Stimulated activated CD8-positive, alpha-beta memory T cell treated with anti-CD3 and anti-CD28 coated beads, Interleukin-15, amount 100 ng/mL, for 48 hours (primary cell): ENCODE measurements at regions not wholly inside any gene's neighbourhood (a gene's known extent, or its start where the extent isn't known, plus 50 kb on each side); places are given as distances from the start of the nearest gene placed in this dataset.
A peak's percentile ranks its signal among the peaks of the same experiment; 100 is the strongest.
"Not testable (repeated sequence)": the region's sequence is repeated elsewhere in the genome, so short reads cannot be mapped to it uniquely, and the experiment has no call there.

Experiments
- DNase-seq, 2 donors: peaks; one replicate each; pipeline ENCODE4 v3.0.0-alpha.2; 2020; ENCODE audit warnings: low read depth in 2 of 2

DNA sequence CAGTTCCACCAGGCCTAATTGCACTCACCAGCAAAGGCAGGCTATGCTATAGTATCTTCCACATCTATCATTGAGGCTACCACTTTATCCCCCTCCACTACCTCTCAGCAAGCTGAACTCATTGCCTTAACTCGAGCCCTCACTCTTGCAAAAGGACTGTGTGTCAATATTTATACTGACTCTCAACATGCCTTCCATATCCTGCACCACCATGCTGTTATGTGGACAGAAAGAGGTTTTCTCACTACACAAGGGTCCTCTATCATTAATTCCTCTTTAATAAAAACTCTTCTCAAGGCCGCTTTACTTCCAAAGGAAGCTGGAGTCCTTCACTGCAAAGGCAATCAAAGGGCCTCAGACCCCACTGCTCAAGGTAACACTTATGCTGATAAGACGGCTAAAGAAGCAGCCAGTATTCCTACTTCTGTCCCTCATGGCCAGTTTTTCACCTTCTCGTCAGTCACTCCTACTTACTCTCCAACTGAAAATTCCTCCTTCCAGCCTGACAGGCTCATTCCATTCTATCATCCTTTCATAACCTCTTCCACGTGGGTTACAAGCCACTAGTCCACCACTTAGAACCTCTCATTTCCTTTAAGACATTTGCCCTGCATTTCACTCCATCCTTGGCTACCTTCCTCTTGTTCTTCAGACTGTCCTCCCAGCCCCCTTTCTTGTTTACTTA is 1110.9 kb upstream of the TMEM132C start:
- DNase-seq, result not testable (repeated sequence)

DNA sequence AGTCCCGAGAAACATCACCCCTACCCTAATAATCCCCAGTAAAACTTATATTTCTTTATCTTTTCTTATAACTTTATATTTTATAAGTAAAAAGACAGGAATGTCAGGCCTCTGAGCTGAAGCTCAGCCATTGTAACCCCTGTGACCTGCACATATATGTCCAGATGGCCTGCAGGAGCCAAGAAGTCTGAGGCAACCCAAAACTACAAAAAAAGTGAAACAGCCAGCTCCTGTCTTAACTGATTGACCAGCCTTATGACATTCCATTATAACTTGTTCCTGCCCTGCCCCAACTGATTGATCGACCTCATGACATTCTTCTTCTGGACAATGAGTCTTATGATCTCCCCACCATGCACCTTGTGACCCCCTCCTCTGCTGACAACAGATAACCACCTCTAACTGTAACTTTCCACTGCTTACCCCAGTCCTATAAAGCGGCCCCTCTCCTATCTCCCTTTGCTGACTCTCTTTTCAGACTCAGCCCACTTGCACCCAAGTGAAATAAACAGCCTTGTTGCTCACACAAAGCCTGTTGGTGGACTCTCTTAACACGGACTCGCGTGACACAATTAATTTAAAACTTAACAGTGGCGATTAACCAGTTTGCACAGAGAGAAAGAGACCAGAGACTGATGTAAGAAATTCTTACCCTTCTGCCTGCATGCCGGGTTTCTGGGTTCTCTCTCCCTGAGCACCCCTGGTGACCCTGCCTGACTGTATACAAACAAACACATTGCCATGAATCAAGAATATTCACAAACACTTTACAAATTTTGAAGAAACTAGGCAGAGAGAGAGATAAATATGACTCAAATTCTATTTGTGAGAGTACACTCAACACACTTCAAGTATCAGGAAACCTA is 1109.2 kb upstream of the TMEM132C start:
- not testable (repeated sequence) for DNase-seq

DNA sequence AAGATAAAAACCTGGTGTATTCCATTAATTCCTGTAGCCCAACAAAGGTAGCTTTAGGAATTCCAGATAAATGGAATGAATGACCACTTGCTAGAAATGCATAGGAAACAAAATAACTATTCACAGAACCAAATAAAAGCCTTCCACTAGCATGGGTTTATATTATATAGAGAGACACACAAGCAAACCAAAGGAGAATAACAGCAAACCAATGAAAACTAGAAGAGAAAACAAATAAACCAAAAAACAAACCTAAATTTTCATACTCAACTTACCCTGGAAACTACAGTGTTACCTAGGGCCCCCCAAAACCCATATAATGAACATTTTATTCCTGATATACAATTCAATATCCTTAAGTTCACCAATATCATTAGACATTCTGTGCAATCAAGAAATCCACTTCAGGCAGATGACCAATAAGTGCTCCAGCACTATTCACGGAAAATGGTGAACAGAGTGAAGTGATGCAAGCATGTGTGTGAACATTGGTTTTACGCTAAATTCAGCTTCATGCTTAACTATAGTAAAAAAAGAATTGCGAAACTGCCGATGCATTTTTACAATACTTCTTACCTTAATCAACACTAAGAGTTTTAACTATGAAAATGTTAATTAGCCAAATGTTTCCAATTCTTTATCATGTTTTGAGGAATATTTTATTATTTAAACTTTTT is 1108.4 kb upstream of the TMEM132C start:
- DNase-seq, result no peak

DNA sequence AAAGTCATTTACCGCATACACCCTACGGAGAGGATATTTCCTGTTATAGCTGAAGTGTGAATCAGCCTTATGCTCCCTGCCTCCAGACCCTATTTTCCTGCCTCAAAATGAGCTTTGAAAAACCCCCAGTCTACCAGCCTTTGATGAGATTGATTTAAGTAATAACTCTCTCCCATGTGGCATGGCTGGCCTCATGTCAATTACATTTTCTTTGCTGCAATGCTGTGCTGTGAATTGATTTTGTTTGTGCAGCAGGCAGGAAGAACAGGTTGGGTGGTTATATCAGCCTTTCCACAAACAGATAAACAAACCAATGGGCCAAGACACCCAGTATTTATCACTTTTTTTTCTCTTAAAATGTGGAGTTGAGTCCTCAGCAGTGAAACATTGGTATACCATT is 1105.5 kb upstream of the TMEM132C start:
- no peak for DNase-seq

DNA sequence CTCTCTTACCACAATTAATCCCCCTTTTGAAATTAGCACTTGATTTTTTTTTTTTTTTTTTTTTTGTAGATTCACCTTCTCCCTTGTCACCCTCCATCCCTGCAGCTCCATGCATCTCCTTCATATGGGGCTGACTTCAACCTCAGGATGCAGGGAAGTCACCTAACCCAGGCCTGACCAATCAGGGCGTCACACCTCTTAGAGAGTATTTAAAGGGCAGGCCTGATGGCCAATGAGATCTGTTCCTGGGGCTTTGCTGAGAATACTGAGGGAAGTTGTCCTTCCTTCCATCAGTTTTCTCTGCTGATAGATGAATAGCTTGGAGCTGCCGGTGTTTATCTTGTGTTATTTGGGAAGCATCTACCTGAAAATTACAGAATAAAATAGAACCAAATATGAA is 1104.7 kb upstream of the TMEM132C start:
- DNase-seq, result no peak

DNA sequence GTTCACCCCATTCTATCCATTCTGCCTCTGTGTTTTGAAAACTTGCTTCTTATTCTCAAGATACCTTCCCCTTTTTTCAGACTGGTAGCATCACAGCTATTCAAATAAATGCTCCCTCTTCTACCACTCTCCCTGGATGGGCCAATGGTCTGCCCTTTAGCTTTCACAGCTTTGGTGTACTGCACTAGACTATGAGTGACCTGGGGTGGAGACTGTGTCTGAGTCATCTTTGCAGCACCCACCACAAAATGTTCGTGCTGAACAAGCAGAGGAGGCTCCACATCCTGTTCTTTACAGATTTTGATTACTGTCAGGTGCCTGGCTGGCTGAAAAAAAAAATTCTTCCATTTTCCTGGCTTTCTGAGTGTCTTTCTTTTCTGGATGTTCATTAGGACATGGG is 1104.1 kb upstream of the TMEM132C start:
- DNase-seq, result peak; percentile 15 to 30

DNA sequence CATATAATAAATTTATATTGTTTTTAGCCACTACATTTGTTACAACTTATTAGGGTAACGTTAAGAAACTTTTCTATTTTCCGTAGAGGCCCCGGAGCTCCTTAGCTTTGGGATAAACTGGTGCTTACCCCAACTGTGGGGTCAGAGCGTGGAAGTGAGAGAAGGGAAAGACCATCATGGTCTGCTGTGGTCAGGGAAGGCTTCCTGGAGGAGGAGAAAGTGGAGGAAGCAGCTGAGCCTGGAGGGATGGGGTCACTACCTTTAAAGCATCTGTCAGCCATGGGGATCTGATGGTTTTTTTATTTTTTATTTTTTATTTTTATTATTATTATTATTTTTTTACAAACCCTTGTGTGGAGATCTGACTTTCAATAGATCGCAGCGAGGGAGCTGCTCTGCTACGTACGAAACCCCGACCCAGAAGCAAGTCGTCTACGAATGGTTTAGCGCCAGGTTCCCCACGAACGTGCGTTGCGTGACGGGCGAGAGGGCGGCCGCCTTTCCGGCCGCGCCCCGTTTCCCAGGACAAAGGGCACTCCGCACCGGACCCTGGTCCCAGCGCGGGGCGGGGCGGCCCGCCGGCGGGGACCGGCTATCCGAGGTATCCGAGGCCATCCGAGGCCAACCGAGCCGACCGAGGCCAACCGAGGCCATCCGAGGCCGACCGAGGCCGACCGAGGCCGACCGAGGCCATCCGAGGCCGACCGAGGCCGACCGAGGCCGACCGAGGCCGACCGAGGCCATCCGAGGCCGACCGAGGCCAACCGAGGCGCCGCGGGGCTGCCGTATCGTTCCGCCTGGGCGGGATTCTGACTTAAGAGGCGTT is 1101.2 kb upstream of the TMEM132C start:
- DNase-seq, result peak; percentile 70 to 79

DNA sequence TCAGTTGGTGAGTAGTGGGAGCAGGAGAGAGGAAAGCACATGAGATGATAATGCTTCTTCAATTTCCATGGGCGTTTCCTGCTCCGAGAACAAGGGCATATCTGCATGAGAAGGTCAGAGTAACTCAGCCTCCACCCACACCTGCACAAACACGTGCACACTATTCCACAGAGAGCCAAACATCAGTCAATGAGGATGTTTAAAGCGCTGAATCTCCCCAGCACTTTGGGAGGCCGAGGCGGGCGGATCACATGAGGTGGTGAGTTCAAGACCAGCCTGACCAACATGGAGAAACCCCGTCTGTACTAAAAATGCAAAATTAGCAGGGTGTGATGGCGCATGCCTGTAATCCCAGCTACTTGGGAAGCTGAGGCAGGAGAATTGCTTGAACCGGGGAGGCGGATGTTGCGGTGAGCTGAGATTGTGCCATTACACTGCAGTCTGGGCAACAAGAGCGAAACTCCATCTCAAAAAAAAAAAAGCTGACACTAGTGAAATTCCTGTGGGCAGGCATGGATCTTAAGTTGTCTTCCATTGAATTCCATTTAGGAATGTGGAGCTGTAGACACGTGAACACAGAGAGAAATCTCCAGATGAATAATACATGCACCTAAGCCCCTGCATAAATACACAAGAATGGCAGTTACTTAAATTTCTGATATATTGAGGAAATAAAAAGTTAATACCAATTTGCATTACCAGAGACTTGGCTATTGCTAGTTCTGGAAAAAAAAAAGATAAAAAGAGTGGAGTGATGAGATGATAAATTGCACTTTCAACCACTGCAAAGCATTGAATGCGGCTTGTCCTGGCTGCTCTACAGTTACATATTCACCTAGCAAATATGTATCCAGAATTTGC is 1097.4 kb upstream of the TMEM132C start:
- no peak for DNase-seq

DNA sequence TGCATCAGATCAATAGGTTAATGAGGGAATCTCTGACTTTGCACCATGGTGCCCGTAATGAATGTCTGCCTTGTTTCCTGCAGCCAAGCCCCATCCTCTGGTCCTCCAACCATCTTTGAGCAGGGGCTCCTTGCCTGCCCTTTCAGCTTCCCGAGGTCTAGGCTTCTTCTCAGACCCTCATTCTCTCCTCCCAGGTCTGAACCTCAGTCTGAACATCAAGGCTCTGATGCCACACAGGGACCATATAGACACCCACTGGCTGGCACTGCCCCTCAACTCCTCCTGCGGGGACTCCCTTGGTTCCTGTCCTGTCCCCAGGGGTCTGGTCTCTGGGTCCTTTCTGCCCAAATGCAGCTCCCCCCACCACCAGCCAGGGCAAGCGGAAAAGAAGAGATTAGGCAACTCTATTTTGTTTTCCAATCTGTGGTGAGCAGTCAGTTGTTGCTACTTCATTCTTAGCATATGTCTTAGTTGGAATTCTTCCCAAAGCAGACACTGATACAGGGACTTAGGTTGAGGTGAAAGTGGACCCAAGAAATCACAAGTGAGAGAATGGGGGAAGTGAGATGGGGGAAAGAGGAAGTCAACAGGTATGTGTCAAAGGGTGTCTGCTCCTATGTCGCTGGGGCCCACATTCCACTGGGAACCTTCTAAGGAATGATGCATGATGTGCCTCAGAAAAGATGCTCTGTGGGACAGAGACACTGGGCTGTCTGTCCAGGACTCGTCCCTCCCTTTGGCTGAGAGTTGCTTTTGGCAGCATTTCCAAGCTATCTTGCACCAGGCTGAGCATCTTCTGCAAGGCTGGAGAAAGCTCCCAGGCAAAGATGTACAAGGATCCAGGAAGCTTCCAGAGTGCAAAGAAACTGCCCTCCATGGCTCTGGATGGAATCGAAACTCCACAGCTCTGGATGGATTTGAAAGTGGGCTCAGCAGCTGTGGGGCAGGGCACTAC is 1096.5 kb upstream of the TMEM132C start:
- no peak for DNase-seq

DNA sequence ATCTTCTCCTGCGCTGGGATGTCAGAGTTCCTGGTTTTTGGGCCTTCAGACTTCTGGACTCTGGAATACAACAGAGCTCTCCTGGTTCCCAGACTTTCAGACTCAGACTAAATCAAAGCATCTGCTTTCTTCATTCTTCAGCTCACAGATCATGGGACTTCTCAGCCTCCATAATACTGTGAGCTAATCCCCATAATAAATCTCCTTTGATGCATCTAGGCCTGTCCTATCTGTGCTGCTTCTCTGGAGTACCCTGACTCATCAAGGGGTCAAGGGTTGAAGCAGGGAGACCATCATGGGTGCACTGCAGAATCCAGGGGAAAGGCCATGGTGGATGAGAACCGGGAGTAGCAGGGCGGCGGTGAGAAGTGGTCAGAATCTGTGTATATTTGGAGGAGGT is 1094.1 kb upstream of the TMEM132C start:
- DNase-seq, result no peak

DNA sequence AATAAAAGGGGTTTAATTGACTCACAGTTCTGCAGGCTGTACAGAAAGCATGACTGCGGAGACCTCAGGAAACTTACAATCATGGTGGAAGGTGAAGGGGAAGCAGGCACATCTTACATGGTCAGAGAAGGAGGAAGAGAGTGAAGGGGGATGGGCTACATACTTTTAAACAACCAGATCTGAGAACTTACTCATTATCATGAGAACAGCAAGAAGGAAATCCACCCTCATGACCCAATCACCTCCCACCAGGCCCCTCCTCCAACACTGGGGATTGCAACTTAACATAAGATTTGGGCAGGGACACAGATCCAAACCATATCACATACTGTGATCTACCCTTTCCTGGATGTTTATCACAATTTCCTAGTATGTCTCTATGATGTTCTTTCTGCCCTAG is 1093.0 kb upstream of the TMEM132C start:
- DNase-seq, result not testable (repeated sequence)

DNA sequence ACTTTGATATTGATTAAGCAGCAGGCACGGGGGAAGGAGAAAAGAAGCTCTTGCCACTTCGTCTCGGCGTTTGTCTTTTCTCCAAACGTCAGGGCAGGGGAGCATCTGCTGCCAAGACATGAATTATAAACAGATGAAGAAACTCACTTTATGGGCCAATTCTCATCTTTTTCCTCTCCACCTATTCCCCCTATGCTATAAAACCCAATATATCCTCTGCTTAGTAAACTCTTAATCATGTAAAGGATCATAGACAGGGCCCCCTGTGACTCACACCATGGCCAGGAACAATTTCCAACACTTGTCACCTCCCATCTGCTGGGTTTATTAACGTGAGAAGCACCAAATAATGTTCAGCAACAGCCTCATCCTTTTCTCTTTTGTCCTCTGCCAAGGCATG is 1092.1 kb upstream of the TMEM132C start:
- no peak for DNase-seq

DNA sequence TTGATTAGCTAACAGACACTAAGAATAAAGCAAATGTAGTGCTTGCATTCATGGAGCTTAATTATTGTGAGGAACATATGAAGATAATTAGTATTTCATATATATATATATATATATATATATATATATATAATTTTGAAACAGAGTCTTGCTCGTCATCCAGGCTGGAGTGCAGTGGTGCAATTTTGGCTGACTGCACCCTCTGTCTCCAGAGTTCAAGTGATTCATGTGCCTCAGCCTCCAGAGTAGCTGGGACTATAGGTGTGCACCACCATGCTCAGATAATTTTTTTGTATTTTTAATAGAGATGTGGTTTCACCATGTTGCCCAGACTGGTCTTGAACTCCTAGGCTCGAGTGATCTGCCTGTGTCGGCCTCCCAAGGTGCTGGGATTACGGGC is 1091.6 kb upstream of the TMEM132C start:
- no peak for DNase-seq

DNA sequence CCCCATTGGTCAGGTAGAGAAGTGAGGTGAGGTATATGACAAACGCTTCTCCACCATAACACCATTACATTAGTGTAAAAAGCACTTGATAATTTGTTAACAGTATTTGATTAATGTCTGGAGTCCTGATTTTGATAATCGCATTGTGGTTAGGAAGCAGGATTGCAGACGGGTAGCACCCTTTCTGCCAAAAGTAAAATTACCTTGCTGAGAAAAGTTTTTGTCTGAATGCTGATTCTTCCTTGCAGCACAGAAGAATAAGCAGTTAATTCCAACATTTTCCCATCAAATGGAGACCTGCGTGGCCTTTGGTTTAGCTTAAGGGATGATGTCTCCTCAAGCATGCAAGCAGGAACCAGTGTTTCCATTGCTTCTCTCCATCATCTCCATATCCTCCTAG is 1090.2 kb upstream of the TMEM132C start:
- DNase-seq, result no peak

DNA sequence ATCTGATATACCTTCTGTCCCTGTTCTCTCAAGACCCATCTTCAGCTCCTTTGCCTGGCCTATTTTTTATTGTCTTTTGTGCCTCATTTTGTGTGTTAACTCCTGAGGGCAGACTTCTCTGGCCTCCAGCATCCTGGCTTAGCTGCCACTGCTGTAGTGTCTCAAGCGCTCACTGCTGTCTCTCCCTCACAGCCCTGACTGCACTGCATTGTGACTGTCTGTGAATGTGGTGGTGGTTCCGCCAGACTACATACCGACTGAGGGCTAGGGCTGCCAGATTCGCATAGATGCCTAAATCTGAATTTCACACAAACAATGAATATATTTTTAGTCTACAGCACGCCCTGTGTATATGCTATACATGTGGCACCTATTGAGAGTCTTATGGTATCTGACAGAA is 1088.9 kb upstream of the TMEM132C start:
- DNase-seq, result no peak

DNA sequence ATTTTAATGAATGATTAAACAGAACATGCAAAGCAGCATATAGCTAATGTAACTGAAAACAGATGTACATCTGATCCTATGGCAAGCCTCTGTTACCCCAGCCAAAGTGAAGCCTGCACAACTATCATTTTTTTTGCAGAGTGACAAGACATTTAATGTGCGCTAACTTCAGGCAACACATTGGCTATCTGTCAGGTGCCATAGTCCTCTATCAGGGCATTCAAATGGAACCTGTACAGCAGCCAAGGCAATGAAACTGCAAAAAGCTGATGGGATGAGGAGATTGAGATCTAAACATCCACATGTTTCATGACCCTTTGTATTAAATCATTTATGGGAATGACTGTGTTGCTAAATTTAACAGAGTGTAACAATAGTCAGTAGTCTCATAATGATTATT is 1088.5 kb upstream of the TMEM132C start:
- no peak for DNase-seq

DNA sequence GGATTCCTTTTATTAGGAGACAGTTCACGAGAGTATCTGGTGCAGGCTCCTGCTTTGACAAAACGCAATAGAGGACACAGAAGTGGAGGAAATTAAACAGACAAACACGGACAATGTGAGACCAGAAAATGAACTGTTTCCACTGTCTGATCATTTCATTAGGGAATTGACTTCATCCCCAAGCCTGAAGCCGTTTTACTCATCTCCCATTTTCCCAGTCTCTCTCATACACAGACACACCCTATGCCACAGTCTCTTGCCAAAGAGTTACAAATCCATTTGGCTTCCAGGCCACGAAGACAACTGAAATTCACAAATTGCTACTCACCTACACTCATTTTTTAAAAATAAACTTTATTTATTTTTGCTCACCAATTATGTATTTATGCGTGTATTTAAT is 1087.8 kb upstream of the TMEM132C start:
- DNase-seq, result no peak

DNA sequence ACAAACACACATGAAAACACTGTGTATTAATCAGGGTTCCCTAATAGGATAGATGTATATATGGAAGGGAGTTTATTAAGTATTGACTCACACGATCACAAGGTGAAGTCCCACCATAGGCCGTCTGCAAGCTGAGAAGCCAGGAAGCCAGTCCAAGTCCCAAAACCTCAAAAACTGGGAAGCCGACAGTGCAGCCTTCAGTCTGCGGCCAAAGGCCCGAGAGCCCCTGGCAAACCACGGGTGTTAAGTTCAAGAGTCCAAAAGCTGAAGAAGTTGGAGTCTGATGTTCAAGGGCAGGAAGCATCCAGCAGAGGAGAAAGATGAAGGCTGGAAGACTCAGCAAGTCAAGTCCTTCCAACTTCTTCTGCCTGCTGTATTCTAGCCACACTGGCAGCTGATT is 1085.0 kb upstream of the TMEM132C start:
- no peak for DNase-seq

DNA sequence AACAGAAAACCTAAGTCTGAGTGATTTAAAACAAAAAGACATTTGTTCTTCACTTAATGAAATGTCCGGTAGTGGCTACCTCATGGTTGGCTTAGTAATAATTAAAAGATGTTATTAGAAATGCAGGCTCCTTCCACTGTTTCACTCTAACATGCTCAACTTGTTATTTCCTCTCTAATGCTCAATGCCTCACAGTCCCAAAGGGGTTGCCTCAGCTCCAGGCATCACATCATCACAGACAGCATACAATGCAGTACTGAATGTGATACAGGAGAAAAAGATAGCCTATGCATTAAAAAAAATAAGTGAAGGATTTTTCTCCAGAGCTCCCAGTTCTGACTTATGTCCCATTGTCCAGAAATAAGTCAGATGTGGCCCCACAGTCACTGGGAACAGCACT is 1077.0 kb upstream of the TMEM132C start:
- no peak for DNase-seq

DNA sequence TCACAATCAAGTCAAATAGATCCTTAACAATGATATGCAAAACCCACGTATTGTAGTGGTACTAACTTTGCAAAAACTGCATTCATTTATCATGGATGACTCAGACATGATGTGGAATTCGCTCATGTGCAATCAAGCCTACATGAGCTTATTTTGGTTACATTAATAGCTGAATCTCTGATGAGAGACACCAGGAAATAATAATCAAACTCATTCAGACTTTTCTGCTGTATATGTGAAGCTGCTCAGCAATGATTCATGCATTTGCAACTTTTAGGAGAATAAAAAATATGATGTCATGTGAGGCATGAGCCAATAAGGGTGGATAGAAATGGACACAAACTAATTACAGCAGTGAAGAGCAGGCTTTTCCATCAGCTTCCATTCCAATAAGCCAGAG is 1075.8 kb upstream of the TMEM132C start:
- no peak for DNase-seq
